ENCODE measurements at regions not wholly inside any gene's neighbourhood (a gene's known extent, or its start where the extent isn't known, plus 50 kb on each side); places are given as distances from the start of the nearest gene placed in this dataset.
"Not testable (repeated sequence)": the region's sequence is repeated elsewhere in the genome, so short reads cannot be mapped to it uniquely, and the experiment has no call there.

DNA sequence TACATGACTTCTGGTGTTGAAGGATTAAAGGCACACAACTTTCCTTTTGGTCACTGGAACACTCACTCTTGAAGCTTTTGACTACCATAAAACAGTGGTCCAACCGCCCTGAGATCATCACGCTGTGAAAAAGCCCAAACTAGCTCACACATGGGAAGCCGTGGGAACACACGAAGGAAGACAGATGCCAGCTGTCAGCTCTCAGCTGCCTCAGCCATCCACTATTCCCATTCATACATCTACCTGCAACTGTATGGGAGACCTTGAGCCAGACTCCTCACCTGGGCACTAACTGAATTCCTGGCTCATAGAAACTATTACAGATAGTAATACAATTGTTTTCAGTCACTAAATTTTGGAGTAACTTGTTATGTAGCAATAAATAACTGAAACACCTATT lies 246.1 kb downstream of the MSX2 start:
- no peak for DNase-seq

DNA sequence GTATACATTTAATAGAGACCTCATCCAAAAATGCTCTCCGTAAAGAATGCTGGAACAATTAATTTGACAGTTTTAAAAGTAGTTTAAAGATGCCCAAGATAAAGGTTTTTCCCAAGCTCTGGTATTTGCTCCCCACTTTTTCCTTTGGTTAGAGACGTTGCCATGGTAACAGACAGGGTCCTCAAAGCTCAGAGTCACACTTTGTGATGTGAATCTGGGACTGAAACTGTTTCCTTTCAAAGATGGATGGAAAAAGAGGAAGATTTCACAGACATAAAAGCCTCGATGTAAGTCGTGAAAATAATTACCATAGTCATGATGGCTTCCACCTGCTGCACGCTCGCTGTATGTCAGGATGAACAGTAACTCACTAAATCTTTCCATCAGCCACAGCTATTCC lies 229.5 kb downstream of the MSX2 start:
- DNase-seq = no peak

DNA sequence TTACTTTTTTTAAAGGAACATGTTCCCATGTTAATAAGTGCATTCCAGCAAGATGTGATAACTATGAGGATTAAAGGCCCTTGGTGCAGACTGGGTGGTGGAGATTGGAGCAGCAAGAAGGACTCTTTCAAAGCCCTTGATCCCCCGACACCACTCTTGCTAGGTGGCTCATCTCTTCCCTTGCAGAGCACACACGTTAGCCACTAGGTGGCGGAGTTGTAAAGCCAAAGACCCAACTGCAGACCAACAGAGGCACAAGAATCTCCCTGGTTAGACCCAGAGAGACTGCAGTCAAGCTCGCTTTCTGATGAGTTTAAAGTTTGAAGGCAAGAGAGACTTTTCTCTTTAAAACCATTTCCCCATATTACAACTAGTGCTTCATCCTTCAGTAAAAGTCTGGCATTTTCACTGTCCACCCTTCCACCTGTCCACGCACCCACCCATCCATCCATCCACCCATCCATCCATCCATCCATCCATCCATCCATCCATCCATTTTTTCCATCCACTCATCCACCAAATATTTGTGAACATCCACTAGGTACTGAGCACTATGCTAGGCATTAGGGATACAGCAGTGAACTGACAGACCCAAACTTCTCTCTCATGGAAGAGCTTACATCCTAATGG lies 226.9 kb downstream of the MSX2 start:
- DNase-seq = peak; percentile 44

DNA sequence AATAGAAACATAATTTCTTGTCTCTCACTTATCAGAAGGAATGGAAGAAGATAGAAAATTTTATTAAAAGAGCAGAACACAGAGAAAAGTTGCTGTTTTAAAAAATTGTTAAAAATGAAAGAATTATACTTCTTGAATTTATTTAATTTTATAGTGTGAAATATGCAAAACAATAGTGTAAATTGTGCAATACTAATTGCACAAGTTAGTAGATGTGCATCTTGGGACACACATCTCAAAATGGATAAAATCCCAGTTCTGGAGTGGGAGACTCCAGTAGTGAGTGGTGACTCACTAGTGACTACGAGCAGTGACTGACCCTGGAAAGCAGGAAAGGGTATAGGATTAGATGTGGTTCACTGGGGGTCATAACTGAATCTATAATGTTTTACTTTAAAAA lies 223.2 kb downstream of the MSX2 start:
- DNase-seq = no peak

DNA sequence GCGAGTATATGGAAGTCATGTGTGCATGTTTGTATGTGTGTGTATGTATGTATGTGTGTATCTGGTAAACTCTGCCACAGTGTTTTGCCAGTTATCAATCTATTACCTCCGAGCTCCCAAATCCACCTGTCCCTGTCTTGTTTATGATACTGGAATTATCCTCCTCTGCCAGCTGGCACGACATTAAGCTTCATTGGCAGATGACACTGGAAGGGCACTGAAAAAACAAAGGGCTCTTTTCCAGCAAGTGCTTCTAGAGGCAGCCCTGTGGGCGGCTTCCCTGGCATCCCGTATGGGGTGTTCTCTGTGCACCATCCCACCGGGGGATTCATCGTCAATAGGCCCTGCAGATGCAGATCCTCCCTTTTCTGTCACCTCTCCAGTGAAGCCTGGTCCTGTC lies 221.5 kb downstream of the MSX2 start:
- DNase-seq = no peak

DNA sequence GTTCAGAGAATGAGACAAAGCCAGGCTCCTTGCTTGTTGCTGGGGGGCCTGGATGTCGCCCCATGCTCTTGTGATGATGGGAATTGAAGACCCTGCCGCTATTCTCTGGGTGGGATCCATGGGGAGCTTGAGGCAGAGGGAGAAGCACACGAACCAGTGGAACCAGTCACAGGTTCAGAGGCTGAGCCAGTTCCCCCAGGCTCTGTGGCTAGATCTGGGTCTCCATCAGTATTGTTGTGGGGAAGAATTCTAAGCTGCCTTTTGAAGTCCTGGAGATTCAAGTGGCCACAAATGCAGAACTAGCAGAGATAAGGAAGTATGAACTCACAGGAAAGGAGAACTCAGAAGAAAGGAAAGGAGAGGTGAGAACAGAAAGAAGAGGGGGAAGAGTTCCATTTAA lies 219.4 kb downstream of the MSX2 start:
- DNase-seq = no peak

DNA sequence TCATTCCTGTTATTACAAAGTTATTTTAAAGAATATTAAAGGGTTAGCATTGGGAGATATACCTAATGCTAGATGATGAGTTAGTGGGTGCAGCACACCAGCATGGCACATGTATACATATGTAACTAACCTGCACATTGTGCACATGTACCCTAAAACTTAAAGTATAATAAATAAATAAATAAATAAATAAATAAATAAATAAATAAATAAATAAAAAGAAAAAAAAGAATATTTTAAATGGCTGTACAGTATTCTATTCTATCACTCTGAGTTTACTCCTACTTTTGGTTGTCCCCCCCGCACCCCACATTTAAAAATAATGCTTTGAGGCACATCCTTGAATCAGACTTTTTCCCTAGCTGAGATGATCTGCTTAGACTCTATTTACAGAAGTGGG lies 218.6 kb downstream of the MSX2 start:
- DNase-seq = not testable (repeated sequence)

DNA sequence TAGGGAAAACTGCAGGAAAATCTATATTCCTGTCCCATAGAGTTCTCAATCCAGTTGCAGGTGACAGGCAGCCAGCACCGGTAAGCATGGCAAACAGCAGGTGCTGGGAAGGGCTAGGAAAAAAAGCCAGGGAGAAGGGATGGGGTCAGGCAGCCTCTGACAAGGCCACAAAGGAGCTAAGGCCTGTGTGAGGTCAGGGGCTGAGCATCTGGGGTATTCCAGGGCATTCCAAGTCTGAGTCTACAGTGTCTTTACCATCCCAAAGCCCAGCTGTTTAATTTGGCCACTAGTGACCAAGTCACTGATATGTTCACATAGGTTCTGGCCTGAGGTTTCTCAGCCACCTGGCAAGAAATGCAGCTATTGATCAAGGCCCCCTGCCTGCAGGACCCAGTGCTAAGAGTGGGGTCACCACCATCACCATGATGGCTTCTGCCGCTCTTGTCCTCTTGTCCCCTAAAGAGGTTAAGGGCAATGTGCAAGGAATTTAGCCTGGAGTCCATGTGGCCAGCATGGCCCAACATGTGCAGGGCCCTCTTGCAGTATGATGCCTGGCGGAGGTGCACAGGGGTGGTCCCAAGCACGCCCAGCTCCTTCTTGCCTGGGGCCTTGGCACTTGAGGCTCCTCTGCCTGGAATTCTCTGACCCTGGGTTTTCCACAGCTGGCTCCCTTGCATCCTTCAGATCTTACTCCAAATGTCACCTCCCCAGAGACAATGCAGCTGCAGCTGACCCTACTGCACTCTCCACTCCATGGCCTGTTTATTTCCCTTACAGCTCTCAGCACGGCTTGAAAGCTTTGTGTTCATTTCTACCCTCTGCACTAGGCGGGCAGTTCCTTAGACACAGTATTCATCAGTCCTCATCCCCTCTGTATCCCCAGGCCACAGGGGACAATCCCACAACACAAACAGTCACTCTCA lies 213.1 kb downstream of the MSX2 start:
- no peak for DNase-seq

DNA sequence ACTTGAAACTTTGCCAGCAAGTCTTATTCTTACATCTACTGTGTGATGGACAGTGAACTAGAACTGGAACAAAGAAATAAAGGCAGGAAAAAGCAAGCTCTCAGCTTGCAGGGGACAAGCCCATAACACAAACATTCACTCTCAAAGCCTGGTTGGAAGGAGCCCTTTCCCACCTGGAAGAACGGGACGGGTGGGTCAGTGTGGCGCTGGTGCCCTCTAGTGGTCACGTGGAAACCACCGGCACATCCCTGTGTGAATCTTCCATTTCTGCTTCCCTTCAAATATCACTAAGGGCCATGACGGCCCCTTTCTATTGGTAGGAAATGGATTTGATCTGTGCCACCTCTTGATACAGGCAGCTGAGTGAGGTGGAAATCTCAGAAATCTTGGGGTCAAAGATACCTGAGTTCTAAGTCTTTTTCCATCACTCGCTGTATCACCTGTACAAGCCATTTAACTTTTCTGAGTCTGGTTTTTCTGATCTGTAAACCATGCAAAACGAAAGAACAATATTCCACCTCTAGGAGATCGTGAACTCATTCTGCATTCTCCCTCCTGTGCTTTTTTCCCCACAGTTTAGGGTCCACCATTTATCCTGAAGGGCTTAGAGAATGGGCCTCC lies 211.6 kb downstream of the MSX2 start:
- peak; percentile 17 to 24 for DNase-seq

DNA sequence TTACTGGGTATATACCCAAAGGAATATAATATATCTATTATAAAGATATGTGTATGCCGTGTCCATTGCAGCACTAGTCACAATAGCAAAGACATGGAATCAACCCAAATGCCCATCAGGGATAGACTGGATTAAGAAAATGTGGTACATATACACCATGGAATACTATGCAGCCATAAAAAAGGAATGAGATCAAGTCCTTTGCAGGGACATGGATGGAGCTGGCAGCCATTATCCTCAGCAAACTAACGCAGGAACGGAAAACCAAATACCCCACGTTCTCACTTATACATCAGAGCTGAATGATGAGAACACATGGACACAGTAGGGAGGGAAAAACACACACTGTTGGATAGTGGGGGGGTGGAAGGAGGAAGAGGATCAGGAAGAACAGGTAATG lies 206.7 kb downstream of the MSX2 start:
- DNase-seq = not testable (repeated sequence)

DNA sequence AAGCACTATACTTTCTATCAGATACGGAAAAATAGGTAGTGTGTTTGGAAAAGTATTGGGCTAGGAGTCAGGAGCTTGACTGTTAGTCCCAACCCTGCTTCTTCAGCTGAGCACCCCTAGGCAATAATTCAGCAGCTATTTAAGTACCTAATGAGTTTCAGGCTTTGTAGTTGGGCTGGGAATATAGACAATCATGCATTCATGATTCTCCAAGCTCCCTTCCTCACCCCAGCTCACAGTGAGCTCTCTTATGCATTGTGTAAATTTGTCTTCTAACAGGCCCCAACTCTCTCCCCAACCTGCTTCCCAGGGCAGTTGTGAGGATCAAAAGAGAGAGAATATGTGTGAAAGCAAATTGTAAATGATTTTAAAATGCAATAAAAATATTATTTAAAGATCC lies 201.2 kb downstream of the MSX2 start:
- no peak for DNase-seq

DNA sequence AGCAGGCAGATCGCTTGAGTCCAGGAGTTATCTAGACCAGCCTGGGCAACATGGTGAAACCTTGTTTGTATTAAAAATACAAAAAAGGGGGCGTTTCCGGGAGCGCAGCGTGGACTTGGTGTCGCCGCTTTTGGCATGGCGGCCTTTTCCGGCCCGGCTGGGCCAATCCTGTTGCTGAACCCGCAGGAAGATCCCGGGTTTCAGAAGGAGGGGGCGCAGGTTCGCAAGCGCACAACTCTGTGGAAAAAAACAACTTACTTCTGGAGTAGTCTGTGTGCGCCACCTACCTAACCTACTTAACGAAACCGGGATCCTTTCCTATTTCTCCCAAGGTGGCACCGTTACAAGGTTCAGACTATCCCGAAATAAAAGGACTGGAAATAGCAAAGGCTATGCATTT lies 198.6 kb downstream of the MSX2 start:
- DNase-seq = no peak

DNA sequence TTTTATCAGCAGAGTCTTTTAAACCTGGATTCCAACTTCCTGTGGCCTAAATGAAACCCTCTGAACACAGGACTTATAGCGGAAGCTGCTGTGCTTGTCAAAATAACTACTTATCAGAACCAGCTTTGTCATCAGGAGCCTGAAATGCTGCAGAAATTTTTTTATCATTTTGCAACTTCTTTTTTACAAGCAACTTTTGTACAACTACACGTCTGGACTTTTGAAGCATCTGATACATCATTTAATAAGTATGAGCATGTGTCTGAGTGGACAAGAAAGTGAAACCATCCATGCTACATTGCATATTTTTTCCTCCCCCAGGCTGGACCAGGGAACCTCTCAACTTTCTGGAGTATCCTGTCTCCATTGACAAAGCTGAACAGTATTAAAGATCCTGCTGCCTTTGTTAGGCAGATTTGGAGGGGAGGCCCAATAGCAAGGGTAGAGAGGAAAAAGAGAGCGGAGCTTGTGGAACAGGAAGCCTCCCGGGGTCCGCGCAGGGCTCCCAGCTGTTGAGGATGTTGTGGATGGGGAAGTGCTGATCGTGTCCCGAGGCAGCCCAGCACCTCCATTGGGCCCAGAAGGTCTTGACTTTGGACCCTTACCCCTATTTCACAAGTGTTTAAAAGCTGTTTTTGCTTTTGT lies 196.6 kb downstream of the MSX2 start:
- no peak for DNase-seq

DNA sequence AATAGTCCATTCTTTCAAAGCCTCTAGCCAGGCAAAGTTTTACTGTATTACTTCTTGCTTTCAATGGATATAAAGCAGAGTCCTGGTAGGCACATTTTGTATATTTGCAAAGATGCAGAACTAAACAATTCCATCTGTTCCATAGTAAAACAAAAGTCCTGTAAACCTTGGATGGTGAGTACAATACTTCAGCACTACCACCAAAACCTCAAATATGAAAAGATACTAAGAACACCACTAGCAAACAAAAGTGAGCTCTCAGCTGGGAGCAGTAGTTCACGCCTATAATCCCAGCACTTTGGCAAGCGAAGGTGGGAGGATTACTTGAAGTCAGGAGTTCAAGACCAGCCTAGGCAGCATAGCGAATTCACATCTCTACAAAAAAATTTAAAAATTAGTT lies 195.0 kb downstream of the MSX2 start:
- no peak for DNase-seq

DNA sequence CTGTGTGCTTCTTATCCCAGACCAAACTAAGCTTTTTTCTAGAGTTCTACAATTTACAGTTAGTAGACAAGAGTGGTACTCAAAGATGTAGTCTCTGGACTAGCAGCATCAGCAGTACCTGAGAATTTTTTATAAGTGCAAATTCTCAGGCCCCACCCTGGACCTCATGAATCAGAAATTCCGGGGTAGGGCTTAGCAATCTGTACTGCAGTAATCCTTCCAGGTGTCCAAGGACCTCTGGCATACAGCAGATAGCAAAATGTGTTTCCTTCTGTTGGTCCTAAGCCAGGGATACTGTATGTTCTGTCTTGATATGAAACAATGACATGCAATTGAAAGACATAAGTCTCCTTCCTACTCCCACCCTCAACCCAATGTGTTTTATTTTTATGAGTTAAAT lies 194.3 kb downstream of the MSX2 start:
- no peak for DNase-seq

DNA sequence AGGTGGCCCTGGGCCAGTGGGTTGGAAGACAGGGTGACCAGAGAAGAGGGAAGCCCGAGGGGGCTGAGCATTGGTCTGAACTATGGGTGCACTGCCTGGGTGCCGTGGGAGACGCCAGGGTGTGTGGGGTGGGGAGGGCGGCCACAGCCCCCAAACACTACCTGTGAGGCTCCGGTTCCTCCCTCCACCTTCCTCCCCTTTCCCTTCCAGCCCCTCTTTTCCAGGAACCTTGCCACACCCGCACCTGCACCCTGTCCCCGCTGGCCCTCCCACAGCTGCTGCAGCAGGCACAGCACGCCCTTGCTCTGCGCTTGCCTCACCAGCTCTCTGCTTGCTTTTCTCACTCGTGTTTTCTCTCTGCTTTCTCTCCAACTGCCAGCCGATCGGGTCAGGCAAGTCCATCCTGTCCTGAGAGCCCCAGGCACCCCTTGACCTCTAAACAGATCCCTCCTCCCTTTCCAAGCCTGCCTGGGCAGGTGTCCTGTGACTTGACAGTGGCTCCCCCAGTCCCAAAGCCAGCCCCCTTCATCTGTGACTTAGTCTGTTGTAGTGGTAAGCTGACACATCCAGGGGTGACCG lies 193.7 kb downstream of the MSX2 start:
- no peak for DNase-seq

DNA sequence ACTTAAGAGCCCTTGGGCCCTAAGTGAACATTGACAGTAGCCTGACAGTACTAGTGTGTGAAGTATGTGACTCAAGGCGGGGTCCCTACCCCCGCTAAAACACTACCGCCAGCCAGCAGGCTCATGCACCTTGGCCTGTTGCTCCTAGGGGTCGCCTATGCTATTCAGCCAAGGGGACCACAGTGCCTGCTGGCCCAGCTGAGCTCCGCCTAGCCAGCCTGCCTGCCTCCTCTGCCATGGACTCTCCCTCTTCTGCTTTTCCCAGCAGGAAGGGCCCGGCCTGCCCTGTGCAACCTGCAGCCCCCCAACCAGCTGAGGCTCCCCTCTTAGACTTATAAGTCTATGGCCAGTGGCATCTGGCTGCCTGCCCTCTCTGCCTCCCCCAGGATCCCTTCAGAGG lies 193.1 kb downstream of the MSX2 start:
- DNase-seq = not testable (repeated sequence)

DNA sequence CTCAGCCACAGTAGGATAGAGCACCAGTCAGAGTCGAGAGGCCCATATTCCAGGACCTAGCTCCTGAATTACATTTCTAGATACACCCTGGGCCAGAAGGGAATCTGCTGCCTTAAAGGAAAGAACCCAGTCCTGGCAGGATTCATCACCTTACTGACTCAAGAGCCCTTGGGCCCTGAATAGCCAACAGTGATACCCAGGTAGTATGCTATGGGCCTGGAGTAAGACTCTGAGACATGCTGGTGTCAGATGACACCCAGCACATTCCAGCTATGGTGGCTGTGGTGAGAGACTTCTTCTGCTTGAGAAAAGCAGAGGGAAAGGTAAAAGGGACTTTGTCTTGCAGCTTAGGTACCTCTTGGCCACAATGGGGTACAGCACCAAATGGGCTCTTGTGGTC lies 192.5 kb downstream of the MSX2 start:
- DNase-seq = not testable (repeated sequence)

DNA sequence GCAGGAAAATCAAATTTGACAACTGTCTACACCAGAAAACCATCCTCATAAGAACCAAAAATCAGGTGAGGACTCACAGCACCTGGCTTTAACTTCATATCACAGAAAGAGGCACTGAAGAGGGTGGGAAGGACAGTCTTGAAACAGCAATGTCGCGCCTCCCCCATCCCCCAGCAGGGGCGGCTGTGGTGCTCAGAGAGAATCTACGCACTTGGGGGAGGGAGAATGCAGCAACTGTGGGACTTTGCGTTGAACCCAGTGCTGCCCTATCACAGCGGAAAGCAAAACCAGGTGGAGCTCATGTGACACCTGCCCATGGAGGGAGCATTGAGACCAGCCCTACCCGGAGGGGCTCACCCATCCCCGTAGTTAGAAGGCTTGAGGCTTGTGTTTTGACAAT lies 191.8 kb downstream of the MSX2 start:
- no peak for DNase-seq

DNA sequence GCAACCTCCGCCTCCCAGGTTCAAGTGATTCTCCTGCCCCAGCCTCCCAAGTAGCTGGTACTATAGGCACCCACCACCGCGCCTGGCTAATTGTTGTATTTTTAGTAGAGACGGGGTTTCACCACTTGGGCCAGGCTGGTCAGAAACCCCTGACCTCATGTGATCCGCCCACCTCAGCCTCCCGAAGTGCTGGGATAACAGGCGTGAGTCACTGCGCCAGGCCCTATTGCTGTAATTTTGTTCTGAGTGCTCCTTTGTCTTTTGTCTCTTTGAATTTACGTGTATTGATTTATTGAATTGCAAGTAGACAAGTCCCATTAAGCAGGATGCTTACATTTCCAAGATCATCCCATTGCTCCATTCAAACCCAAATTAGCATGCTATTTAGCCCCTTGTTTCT lies 186.7 kb downstream of the MSX2 start:
- DNase-seq = no peak

DNA sequence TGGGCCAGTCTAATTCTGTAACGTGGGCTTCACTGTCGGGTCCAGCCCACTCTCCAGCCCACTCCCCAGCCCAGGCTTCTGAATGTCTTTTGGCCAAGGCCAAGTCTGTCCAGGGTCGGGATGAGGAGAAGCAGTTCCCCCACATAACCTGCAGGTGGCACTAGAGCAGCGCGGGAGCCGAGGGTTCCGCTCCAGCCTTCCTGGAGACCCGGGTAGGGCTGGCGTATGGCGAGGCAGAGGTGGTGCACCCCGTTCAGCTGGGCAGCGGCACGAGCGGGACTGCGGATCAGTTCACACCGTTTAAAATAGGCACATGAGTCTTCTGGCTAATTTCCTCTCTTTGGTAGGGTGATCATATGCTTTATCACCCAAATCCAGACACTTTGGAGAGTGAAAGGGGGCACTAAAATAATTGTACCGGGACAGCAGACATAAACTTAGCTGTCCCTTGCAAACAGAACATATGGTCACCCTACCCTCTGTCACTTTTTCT lies 185.9 kb downstream of the MSX2 start:
- DNase-seq = peak; percentile 29 to 32

DNA sequence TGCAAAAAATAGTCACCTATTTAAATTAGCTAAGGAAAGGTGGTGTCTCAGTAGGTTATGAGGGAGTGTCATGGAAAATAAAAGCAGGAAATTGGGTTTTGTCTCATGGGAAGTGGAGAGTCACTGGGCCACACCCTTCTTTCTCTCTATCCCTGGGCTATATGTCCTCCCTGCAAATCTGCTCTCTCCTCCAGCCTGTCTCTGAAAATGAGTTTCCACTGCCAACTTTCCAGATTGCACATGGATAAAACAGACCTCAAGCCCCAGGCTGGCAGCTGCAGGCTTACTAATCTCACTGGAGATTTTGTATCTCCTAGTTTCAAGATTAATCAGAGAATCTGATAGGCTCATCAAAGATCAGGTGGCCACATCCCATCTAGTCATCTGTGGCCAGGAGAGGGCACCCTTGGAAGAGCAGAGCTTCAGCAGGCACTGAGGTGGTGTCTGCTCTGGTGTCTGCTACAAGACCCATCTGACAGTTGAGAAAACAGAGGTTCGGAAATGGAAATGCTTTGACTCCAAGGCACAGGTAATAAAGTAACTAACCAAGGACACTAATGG lies 178.9 kb downstream of the MSX2 start:
- no peak for DNase-seq

DNA sequence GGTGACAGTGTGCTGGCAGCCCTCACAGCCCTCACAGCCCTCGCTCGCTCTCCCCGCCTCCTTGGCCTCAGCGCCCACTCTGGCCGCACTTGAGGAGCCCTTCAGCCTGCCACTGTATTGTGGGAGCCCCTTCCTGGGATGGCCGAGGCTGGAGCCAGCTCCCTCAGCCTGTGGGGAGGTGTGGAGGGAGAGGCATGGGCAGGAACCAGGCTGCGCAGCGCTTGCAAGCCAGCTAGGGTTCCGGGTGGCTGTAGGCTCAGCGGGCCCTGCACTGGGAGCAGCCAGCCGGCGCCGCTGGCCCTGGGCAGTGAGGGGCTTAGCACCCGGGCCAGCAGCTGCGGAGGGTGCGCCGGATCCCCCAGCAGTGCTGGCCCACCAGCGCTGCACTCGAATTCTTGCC lies 177.0 kb downstream of the MSX2 start:
- DNase-seq = no peak

Measured in activated CD4-positive, alpha-beta T cell treated with anti-CD3 and anti-CD28 coated beads for 4 hours (primary cell).